Suprapubic skin (tissue), 4 donors: ENCODE measurements at regions not wholly inside any gene's neighbourhood (a gene's known extent, or its start where the extent isn't known, plus 50 kb on each side); places are given as distances from the start of the nearest gene placed in this dataset.
"Not testable (repeated sequence)": the region's sequence is repeated elsewhere in the genome, so short reads cannot be mapped to it uniquely, and the experiment has no call there.

Experiments used
- CTCF ChIP-seq, 2 donors: fragments of 200-600 bp in 1 of 2; fragments of 450-650 bp in 1 of 2; sonication (generic) in 1 of 2; IDR thresholded peaks; one replicate each; pipeline ENCODE4 v1.5.1; 2016 to 2019; ENCODE audit warnings: antibody characterized with exemption in 2 of 2, mild to moderate bottlenecking in 1 of 2, moderate library complexity in 1 of 2
- EP300 ChIP-seq: sonication (generic); formaldehyde crosslinking; IDR thresholded peaks from one replicate; pipeline ENCODE4 v1.6.1; 2017; ENCODE audit warnings: antibody characterized with exemption
- POLR2A ChIP-seq, 2 donors: fragments of 450-650 bp; IDR thresholded peaks; one replicate each; pipeline ENCODE4 v1.6.1; 2017; ENCODE audit warnings: antibody characterized with exemption in 2 of 2, mild to moderate bottlenecking in 2 of 2, moderate library complexity in 2 of 2
- POLR2AphosphoS5 ChIP-seq, 3 donors: sonication (generic); formaldehyde crosslinking; IDR thresholded peaks; one replicate each; pipeline ENCODE4 v1.6.1; 2017; ENCODE audit warnings: antibody characterized with exemption in 3 of 3

- TF ChIP-seq CTCF (IDR thresholded peaks at IDR 0.05); POLR2A (IDR thresholded peaks at IDR 0.05); POLR2AphosphoS5 (IDR thresholded peaks at IDR 0.05); EP300: not testable (repeated sequence)
These were observed 1504.0 kb downstream of the UQCRFS1 start for GRCh38 chr19:27708986-27709385.
